ENCODE measurements at regions not wholly inside any gene's neighbourhood (a gene's known extent, or its start where the extent isn't known, plus 50 kb on each side); places are given as distances from the start of the nearest gene placed in this dataset.

- TF ChIP-seq POLR2AphosphoS5 (IDR thresholded peaks at IDR 0.05; ENCODE audit: borderline replicate concordance, low read depth, low read length) (no peak), EZH2 (IDR thresholded peaks at IDR 0.05) (no peak), FOXP2 (optimal IDR thresholded peaks at IDR 0.05; ENCODE audit: control extremely low read depth, extremely low read length, insufficient read depth) (no peak)
These were observed 135.6 kb downstream of the TM9SF2 start for GRCh38 chr13:99636728-99637353.

All from SK-N-MC (cell line).